T1000 (cell line): ENCODE measurements at regions not wholly inside any gene's neighbourhood (a gene's known extent, or its start where the extent isn't known, plus 50 kb on each side); places are given as distances from the start of the nearest gene placed in this dataset.
"Not testable (repeated sequence)": the region's sequence is repeated elsewhere in the genome, so short reads cannot be mapped to it uniquely, and the experiment has no call there.

Source experiments
- DNase-seq: peaks from one replicate; lab custom pipeline; 2025; ENCODE audit warnings: mixed read lengths; lab: John Stamatoyannopoulos, UW

DNA sequence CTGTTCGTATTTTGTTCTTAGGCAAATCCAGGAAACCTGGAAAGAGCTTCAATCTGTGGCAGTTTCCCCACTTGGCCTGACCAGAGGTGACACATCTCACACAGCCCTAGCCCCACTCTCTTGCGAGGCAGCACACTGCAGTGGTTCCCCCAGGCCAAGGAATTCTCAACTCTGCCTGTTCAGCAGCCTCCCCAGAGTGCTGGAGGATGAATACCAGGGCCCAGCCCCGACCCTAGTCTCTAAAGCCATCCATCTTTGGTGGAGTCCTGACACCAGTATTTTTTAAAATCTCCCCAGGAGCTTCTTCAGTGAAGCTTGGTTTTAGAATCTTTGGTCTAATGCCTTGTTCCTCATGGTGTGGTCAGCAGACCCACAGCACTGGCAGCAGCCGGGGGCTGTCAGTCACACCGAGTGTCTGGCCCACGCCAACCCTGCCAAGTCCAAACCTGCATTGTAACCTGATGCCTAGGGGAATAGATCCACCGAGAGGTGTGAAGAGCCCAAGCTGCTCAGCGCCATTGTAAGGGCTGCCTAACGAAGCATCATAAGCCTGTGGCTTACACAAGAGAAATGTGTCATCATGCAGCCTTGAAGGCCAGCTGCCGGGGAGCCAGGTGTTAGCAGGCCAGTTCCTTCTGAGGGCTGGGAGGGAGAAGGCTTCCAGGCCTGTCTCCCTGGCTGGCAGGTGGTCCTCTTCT lies 428.7 kb upstream of the ID2 start:
- no peak for DNase-seq

DNA sequence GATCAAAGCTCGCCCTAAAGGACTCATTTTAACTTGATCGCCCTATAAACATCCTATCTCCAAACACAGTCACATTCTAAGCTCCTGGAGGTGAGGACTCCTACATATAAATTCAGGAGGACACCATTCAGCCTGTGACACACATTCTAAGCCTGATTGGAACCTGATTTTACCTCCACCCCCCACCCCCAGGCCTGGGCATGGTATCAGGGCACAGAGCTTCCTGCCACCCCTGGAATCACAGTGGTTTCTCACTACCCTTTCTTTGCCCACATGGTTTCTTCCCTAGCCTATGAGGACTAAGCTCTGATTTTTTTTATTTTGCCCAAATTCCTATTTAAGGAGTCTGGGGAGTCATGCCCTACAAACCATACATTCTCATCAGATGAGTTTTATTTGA lies 428.1 kb upstream of the ID2 start:
- DNase-seq: no peak

GRCh38 chr2:8254214-8254613 lies 427.6 kb upstream of the ID2 start:
- not testable (repeated sequence) for DNase-seq

DNA sequence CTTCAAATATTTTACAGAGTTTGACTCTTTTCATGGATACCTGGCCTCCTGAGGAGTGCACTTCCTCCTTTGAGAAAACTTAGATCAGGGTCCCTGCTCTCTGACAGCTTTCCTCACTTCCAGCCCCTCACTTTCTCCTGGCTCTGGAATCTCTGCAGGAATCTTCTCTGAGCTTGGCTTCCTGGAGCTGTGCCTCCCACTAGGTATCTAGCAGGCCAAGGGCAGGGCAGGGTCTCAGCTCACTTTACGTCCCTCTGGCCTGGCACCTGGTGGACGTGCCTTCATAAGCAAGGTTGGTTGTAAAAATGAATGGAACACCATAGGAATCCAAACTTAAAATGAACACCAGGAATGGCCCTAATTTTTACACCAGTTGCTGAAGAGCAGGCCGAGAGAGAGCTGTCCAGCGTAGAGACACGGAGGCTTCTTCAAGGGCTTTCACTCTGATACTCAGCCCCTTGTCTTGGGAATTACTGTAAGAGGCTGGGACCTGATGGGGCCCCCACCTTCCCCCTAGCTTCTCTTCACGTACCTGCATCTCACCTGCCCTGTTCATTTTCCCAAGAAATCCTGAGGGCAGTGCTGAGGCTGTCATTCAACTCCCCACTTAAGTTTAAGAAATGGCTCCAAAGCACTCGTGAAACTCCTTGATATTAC lies 426.9 kb upstream of the ID2 start:
- DNase-seq: no peak

DNA sequence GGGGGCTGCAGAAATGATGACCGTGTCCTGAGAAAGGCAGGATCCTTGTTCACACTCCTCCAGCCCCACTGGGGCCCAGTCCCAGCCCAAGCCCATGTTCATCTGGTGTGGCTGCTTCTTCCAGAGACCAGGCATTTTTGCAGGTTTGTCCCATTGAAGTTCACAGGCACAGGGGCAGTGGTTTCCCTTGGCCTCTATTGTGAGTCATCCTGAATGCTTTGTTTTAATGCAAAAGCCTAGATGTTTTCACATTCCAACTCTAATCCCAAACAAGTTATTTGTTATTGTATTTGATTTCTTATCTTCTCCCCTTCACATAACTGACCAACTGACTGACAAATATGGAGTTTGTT lies 426.4 kb upstream of the ID2 start:
- no peak for DNase-seq

DNA sequence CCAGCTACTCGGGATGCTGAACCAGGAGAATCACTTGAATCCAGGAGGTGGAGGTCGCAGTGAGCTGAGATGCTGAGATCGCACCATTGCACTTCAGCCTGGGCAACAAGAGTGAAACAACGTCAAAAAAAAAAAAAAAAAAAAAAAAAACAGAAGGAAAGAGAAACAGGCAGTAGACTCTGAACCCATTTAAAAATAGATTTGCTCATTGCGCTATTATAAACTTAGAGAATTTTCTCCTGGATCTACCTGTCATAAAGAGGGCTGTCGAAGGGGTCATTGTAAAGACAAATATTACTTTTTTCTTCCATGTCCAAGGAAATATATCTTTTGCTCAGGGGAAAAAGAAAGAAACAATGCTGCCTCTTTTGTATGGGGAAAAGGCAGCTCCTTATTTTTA lies 425.0 kb upstream of the ID2 start:
- DNase-seq: no peak

GRCh38 chr2:8257502-8257901 lies 424.4 kb upstream of the ID2 start:
- no peak for DNase-seq

- no peak for DNase-seq
Observed at GRCh38 chr2:8258406-8258805, 423.4 kb upstream of the ID2 start.

DNA sequence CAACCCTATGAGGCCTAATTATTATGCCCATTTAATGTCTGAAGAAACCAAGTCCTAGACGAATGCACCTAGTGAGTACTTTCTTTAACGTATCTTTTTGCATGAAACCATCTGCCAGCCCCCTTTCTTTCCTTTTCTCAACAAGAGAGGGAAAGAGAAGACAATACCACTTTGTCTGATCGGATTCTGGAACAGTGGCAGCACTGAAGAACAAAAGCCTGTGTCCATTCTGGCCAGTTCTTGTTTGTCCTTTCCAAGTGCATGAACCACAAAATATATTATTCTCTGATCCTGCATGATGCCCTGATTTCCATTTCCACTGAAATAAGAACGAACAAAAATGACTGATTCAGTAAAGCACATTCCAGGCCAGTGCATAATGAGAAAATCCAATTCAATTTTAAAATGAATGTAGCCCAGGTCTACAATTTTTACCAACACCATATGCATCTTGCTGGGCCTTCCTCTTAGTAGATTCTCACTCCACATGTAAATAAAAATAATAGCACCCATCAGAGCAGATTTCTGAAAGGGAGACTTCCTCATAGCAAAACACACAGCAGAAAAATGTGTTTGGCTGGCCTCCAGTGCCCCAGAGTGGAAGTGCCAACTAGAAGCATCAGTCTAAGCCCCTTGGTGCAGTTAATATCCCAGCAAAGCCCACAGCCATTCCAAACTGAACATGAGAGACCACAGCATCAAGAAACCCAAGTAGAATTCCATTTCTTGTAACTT lies 422.6 kb upstream of the ID2 start:
- no peak for DNase-seq

- no peak for DNase-seq
Observed at GRCh38 chr2:8259841-8260178, 422.0 kb upstream of the ID2 start.

DNA sequence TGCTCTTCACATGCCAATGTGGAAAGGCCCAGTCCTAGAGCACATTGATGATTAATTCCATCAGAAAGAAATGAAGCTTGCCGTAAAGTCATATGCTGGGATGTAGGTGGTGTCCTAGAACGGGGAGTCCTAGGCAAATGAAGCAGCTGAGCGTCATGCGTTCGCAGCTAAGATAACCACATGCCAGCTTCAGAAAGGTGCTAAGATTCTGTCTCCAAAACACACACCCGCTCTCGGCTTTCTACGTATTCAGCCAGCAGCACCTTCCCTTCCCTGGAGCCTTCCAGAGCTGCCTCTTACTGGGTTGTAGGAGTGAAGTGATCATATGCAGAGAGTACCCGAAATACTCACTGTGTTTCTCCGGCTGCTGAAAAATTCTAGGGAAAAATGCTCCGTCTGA lies 421.6 kb upstream of the ID2 start:
- no peak for DNase-seq

DNA sequence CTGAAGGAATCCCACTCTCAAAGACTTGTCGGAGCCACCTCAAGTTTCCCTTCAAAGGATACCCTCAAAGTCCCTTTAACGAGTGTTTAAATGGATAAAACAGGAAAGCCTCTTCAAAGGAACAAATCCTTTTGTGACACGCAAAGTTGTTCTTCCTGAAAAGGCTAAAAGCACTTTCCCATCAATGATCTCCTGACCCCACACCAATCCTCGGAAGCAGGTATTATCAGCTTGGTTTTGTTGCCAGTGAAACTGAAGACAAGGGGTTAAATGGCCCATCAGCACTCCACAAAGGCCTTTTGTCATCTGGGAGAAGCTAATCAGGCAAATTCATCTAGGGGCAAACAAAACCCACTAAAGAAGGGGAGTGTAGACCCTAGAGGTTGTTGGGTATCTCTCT lies 418.0 kb upstream of the ID2 start:
- DNase-seq: no peak

GRCh38 chr2:8264981-8265380 lies 416.9 kb upstream of the ID2 start:
- DNase-seq: no peak

GRCh38 chr2:8265476-8266226 lies 416.2 kb upstream of the ID2 start:
- no peak for DNase-seq

DNA sequence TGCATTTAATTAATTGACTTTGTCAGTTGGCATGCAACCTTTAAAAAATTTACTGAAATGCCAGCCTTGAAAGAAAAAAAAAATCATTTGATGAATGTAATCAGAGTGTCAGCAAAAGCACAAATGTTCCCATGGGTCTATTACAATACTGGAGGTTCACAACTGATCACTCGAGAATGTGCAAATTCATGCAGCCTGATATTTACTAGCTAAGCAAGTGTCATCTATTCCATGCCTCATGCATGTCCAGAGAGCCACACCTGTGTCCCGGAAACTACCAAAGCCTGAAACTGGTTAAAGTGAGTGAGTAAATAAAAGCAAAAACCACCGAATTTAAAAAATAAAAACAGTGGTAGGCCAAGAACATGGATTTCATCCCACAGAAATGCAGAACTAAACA lies 415.3 kb upstream of the ID2 start:
- DNase-seq: no peak

GRCh38 chr2:8267048-8267447 lies 414.8 kb upstream of the ID2 start:
- DNase-seq: no peak

DNA sequence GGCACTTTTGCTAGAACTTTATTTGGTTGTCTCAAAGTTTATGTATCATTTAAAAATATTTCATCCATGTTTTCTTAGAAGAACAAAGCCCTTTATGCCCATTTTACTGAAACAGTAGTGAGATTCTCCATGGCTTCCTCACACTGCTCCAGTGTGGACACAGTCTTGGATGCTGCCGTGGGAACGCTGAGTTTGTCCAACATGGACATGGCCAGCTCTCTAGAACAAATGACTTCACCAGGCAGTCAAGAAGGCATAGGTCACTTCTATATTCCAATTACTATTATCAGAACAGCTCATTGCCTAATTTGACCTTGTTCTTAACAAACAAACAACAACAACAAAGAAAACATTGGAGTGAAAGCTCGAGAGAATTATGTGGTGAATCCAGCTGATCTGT lies 414.1 kb upstream of the ID2 start:
- DNase-seq: no peak

DNA sequence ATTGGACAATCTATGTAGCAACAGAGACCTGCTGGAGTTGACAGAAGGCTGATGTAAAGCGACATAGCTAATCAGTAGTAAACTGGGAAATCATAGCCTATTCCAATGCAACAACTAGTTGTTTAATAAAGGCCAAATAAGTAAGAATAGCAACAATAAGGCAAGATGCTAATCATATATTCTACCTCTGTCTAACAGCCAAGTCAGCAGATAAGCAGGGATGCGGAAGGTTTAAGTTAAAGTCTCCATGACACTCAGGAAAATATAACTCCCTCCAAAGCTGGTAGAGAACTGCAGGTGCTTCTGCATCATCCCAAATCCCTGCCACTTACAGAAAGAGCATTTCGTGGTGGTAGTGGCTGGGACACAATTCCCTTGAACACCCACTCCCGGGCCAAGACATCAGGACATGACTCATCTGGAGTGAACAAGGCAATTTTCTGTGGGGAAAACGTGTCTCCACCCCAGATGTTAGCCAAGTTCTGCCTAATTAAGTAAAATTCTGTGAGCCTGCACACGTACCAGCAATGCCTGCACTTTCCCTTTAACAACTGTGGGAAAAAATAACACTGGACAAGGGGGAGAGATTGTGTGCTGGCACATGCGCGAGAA lies 413.6 kb upstream of the ID2 start:
- DNase-seq: no peak

DNA sequence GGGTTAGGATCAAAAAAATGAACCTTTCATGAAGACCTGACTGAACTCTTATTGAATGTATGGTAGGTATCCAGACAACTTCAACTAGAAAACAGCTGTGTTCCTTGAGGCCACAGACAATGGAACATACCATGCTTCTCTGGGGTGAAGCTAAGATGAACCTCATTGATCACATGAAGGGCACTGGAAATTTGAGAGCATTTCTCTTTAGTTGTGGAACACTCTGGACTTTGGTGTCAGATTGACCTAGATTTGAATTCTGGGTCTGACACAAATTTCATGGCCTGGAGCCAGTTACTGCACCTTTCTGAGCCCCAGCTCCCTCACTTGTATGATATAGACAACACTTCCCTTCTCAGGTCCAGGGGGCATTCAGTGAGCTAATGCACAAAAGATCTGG lies 411.2 kb upstream of the ID2 start:
- DNase-seq: no peak

GRCh38 chr2:8271461-8271860 lies 410.4 kb upstream of the ID2 start:
- no peak for DNase-seq

- no peak for DNase-seq
Observed at GRCh38 chr2:8276026-8276425, 405.8 kb upstream of the ID2 start.

DNA sequence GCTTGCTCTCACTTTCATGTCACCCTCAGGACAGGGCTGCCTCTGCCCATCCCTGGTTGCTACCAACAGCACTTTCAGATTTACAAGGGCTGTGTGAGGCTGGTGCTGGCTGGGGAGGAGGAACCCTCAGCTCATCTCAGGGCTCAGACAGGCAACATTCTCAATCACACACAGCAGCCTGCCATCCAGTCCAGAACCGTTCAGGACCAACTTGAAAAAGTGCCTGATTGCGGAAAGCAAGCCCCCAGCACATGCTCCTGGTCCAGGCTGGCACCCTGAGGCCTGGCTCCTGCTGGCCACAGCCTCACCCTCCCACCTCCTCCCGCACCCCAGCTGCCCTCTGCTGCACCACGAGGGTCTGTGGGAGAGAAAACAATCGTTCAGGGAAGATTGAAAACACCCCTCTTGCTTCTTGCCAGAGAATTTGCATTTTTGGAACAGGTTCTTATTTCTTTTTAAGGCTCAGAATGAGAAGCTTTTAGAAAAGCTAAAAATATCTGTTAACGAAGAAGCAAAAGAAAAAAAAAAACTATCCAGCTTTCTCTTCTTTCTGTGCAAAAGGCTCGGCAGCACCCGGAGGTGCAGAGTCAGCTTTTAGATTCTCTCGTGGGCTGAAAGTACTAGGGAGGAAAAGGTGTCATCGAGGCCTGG lies 403.8 kb upstream of the ID2 start:
- DNase-seq: no peak
